GM12875 (cell line): ENCODE measurements at regions not wholly inside any gene's neighbourhood (a gene's known extent, or its start where the extent isn't known, plus 50 kb on each side); places are given as distances from the start of the nearest gene placed in this dataset.
"Not testable (repeated sequence)": the region's sequence is repeated elsewhere in the genome, so short reads cannot be mapped to it uniquely, and the experiment has no call there.

Experiments used
- H3K4me3 ChIP-seq: one replicate; pipeline ENCODE4 v1.5.1; 2011; ENCODE audit warnings: low read depth, low read length, control low read depth
- TF ChIP-seq, protein P1 (sequence below): IDR thresholded peaks from 2 replicates; pipeline ENCODE4 v1.5.1; 2011; ENCODE audit warnings: low read depth, mild to moderate bottlenecking, control low read depth, inconsistent platforms, low read length, moderate library complexity, borderline replicate concordance; ENCODE audit not compliant: insufficient read depth

DNA sequence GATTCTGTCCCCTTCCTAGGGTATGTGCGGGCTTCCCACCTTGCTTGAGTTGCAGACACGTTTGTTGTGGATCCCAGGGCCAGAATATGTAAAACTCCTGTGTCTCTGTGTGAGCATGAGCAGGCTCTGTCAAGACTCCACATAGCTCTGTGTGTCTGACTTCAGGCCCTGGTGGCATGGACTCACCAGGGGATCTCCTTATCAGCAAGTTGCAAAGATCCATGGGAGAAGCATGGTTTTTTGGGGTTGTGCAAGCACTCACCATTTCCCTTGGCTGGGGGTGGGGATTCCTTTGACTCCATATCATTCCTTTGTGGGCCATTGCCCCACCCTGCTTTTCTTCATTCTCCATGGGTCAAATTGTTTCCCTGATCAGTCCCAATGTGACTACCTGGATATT is 205.6 kb downstream of the TUSC1 start:
- TF ChIP-seq, protein P1, sequence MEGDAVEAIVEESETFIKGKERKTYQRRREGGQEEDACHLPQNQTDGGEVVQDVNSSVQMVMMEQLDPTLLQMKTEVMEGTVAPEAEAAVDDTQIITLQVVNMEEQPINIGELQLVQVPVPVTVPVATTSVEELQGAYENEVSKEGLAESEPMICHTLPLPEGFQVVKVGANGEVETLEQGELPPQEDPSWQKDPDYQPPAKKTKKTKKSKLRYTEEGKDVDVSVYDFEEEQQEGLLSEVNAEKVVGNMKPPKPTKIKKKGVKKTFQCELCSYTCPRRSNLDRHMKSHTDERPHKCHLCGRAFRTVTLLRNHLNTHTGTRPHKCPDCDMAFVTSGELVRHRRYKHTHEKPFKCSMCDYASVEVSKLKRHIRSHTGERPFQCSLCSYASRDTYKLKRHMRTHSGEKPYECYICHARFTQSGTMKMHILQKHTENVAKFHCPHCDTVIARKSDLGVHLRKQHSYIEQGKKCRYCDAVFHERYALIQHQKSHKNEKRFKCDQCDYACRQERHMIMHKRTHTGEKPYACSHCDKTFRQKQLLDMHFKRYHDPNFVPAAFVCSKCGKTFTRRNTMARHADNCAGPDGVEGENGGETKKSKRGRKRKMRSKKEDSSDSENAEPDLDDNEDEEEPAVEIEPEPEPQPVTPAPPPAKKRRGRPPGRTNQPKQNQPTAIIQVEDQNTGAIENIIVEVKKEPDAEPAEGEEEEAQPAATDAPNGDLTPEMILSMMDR = no peak

DNA sequence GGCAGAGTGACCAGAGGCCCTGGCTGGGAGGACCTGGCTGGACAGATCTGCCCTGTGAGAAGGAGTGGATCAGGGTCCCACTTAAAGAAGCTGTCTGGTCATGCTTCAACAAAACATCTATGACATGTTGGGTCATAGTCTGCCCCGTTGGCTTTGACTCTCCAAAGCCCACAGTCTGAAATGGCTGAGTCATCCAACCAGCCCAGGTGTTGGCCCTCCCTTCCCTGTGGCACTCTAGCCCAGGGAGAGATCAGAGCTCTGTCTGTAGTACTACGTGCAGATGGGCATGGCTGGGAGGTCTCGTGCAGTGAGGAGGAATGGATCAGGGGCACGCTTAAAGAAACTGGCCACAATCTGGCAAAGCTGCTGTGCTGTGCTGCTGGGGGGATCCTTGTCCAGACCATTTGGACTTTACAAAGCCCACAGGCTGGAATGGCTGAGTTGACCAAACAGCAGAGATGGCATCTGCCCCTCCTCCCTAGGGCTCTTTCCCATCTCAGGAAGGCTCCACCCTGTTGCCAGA is 206.1 kb downstream of the TUSC1 start:
- TF ChIP-seq, protein P1 = no peak
- H3K4me3 ChIP-seq = no peak overlapping the region

More for the DNA sequence above, 205.6 kb downstream of the TUSC1 start:
- no peak overlapping the region for H3K4me3 ChIP-seq

- no peak overlapping the region for H3K4me3 ChIP-seq
- TF ChIP-seq, protein P1 = no peak
Measured at GRCh38 chr9:25461416-25461815, 216.8 kb downstream of the TUSC1 start.

DNA sequence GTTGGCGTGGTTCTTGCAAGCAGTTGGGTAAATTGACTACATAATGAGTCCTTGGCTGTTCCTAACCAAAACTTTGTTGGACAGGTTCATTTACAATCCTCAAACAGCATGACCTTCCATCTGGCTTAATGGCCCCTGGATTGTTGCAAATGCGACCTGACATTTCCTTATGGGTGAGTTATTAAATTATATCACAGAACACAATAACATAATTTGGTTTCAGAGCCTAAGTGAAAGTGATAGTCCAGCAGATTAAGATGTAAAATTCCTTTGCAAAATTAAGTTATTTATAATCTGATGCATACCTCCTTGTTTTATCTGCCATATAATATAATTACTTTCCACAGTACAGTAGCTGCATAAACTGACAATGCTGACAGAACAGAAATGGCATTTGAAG is 224.4 kb downstream of the TUSC1 start:
- no peak overlapping the region for H3K4me3 ChIP-seq
- TF ChIP-seq, protein P1 = no peak

GRCh38 chr9:25449503-25449902 is 228.7 kb downstream of the TUSC1 start:
- no peak overlapping the region for H3K4me3 ChIP-seq
- TF ChIP-seq, protein P1 = no peak

DNA sequence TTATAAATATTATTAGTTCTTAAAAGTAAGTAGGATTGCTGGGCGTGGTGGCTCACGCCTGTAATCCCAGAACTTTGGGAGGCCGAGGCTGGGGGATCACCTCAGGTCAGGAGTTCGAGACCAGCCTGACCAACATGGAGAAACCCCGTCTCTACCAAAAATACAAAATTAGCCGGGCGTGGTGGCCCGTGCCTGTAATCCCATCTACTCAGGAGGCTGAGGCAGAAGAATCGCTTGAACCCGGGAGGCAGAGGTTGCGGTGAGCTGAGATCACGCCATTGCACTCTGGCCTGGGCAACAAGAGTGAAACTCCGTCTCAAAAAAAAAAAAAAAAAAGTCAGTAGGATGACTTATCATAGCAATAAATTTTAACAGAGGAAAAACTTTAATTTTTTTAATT is 232.5 kb downstream of the TUSC1 start:
- H3K4me3 ChIP-seq = not testable (repeated sequence)

- TF ChIP-seq, protein P1 = no peak
- H3K4me3 ChIP-seq = no peak overlapping the region
Measured at GRCh38 chr9:25442526-25442925, 235.7 kb downstream of the TUSC1 start.

GRCh38 chr9:25427898-25428297 is 250.3 kb downstream of the TUSC1 start:
- no peak overlapping the region for H3K4me3 ChIP-seq
- TF ChIP-seq, protein P1 = no peak
